GM23338 (cell line): ENCODE measurements at regions not wholly inside any gene's neighbourhood (a gene's known extent, or its start where the extent isn't known, plus 50 kb on each side); places are given as distances from the start of the nearest gene placed in this dataset.

ENCODE experiments used
- ATAC-seq: fragments of 200-7000 bp; cut with Tn5 transposase; 3 replicates; pipeline ENCODE4 v1.9.1; 2020
- DNase-seq: peaks from one replicate; pipeline ENCODE4 v3.0.0-alpha.2; 2015; ENCODE audit warnings: low spot score
- H2AFZ ChIP-seq: fragments of 200-600 bp; sonication (generic); 2 replicates; pipeline ENCODE4 v1.8.0; 2016; ENCODE audit warnings: antibody characterized with exemption, mild to moderate bottlenecking, moderate library complexity
- H3F3A ChIP-seq: fragments of 200-600 bp; sonication (generic); replicated peaks from 2 replicates; pipeline ENCODE4 v1.8.0; 2017; ENCODE audit warnings: antibody characterized with exemption, mixed run types, low read depth
- H3K27ac ChIP-seq: fragments of 200-600 bp; sonication (generic); 2 replicates; pipeline ENCODE4 v1.6.1; 2016; ENCODE audit warnings: low read depth
- H3K27me3 ChIP-seq: fragments of 200-600 bp; sonication (generic); 2 replicates; pipeline ENCODE4 v1.8.0; 2016; ENCODE audit warnings: mild to moderate bottlenecking, mixed run types, moderate library complexity; ENCODE audit not compliant: insufficient read depth
- H3K36me3 ChIP-seq: fragments of 200-600 bp; sonication (generic); 2 replicates; pipeline ENCODE4 v1.8.0; 2016; ENCODE audit warnings: mild to moderate bottlenecking; ENCODE audit not compliant: insufficient read depth
- H3K4me1 ChIP-seq: fragments of 200-600 bp; sonication (generic); 2 replicates; pipeline ENCODE4 v1.8.0; 2016; ENCODE audit warnings: mild to moderate bottlenecking, moderate library complexity; ENCODE audit not compliant: insufficient read depth
- H3K4me2 ChIP-seq: fragments of 200-600 bp; sonication (generic); 2 replicates; pipeline ENCODE4 v1.7.1; 2017; ENCODE audit warnings: mixed run types
- H3K4me3 ChIP-seq: fragments of 200-600 bp; sonication (generic); 2 replicates; pipeline ENCODE4 v1.6.1; 2016; ENCODE audit warnings: mixed run types
- H3K79me2 ChIP-seq: fragments of 200-600 bp; sonication (generic); replicated peaks from 2 replicates; pipeline ENCODE4 v1.8.0; 2017; ENCODE audit warnings: mild to moderate bottlenecking; ENCODE audit not compliant: insufficient read depth
- H3K9me2 ChIP-seq: fragments of 200-600 bp; sonication (generic); 2 replicates; pipeline ENCODE4 v1.8.0; 2017; ENCODE audit not compliant: insufficient read depth
- H4K20me1 ChIP-seq: fragments of 200-600 bp; sonication (generic); replicated peaks from 2 replicates; pipeline ENCODE4 v1.8.0; 2017; ENCODE audit warnings: mild to moderate bottlenecking; ENCODE audit not compliant: insufficient read depth
- H3K27ac Mint-ChIP-seq: 2 replicates; pipeline ENCODE4 v1.8.0; 2020; ENCODE audit warnings: inconsistent platforms, mild to moderate bottlenecking, moderate library complexity, mixed read lengths
- H3K27me3 Mint-ChIP-seq: 3 replicates; pipeline ENCODE4 v1.8.0; 2022; ENCODE audit warnings: low read depth, mild to moderate bottlenecking, moderate library complexity, mixed read lengths, inconsistent platforms; ENCODE audit not compliant: insufficient read depth, poor library complexity
- H3K36me3 Mint-ChIP-seq: 3 replicates; pipeline ENCODE4 v1.8.0; 2021; ENCODE audit warnings: low read depth, mild to moderate bottlenecking, inconsistent platforms, moderate library complexity, mixed read lengths
- H3K4me1 Mint-ChIP-seq: 3 replicates; pipeline ENCODE4 v1.8.0; 2020; ENCODE audit warnings: mild to moderate bottlenecking, inconsistent platforms, mixed read lengths
- H3K4me3 Mint-ChIP-seq: 3 replicates; pipeline ENCODE4 v1.8.0; 2021; ENCODE audit warnings: moderate library complexity, mild to moderate bottlenecking, inconsistent platforms, mixed read lengths
- H3K9me3 Mint-ChIP-seq: 3 replicates; pipeline ENCODE4 v1.8.0; 2020; ENCODE audit warnings: moderate library complexity, mild to moderate bottlenecking, inconsistent platforms, mixed read lengths
- CREB1 ChIP-seq: fragments of 250-450 bp; sonication (Bioruptor Pico); IDR thresholded peaks from 2 replicates; pipeline ENCODE4 v1.5.0; 2020; ENCODE audit warnings: low read depth, mild to moderate bottlenecking, moderate library complexity
- EZH2 ChIP-seq: fragments of 200-600 bp; sonication (generic); IDR thresholded peaks from one replicate; pipeline ENCODE4 v1.8.0; 2017; ENCODE audit warnings: antibody characterized with exemption, mild to moderate bottlenecking, low read depth; ENCODE audit not compliant: unreplicated experiment
- JUNB ChIP-seq: IDR thresholded peaks from one replicate; pipeline ENCODE4 v1.6.1; 2016; ENCODE audit warnings: antibody characterized with exemption; ENCODE audit not compliant: unreplicated experiment
- NANOG ChIP-seq: IDR thresholded peaks from 2 replicates; pipeline ENCODE4 v1.6.1; 2016; ENCODE audit warnings: antibody characterized with exemption, borderline replicate concordance
- POLR2AphosphoS5 ChIP-seq: IDR thresholded peaks from 2 replicates; pipeline ENCODE4 v1.6.1; 2016; ENCODE audit warnings: antibody characterized with exemption, low read depth
- STAT1 ChIP-seq: IDR thresholded peaks from one replicate; pipeline ENCODE4 v1.6.1; 2016; ENCODE audit warnings: antibody characterized with exemption; ENCODE audit not compliant: unreplicated experiment
- ZNF114 ChIP-seq: fragments of 250-450 bp; sonication (Bioruptor Pico); IDR thresholded peaks from 2 replicates; pipeline ENCODE4 v1.5.0; 2020; ENCODE audit warnings: mild to moderate bottlenecking, moderate library complexity
- ZNF331 ChIP-seq: fragments of 250-450 bp; sonication (Bioruptor Pico); IDR thresholded peaks from 2 replicates; pipeline ENCODE4 v1.5.0; 2020; ENCODE audit warnings: low read depth, mild to moderate bottlenecking, moderate library complexity
- TF ChIP-seq, protein P1 (sequence below): IDR thresholded peaks from one replicate; pipeline ENCODE4 v1.6.1; 2018; ENCODE audit warnings: antibody characterized with exemption; ENCODE audit not compliant: unreplicated experiment
- TF ChIP-seq, protein P2 (sequence below), 2 experiments: fragments of 200-600 bp in 1 of 2; sonication (generic) in 1 of 2; conservative IDR thresholded peaks; 2 replicates each; pipeline versions ENCODE4 v1.5.1 to v1.6.1; 2016 to 2017; ENCODE audit warnings: antibody characterized with exemption in 2 of 2, low read depth in 2 of 2, mild to moderate bottlenecking in 2 of 2, moderate library complexity in 1 of 2
- TF ChIP-seq, protein P3 (sequence below): IDR thresholded peaks from 2 replicates; pipeline ENCODE4 v1.6.1; 2016; ENCODE audit warnings: antibody characterized with exemption

DNA sequence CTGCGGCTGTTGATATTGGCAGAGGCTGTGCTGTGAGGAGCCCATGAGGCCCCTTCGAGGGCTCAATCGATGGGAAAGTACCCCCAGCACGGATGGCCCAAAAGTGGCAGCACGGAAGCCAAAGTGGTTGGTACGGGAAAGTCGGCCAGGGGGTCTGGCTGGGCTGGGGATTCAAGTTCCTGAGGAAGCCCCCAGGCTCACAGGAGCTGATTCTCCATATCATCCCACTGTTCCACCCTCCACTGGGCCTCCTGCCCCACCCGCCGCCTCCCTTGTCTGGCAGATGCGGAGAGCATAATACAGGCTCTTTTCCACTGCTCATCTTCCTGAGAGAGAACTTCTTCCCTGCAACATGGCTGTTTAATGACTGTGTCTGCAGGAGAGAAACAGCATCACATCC lies 217.8 kb upstream of the CST7 start:
- no peak for TF ChIP-seq CREB1
- Mint-ChIP-seq H3K27ac (no peak overlapping the region), H3K4me3 (no peak overlapping the region), H3K4me1 (peaks cover 12% of the 10 kb centered on the region), H3K9me3 (no peaks in the 10 kb centered on the region; the same call in 2 of the 3 replicates), H3K36me3 (no peaks in the 10 kb centered on the region), H3K27me3 (peaks cover 6% of the 10 kb centered on the region)
- ATAC-seq (no peak), DNase-seq (no peak)
- Histone ChIP-seq H3F3A (no peaks in the 10 kb centered on the region), H3K27ac (no peak overlapping the region), H2AFZ (no peak overlapping the region), H3K27me3 (no peaks in the 10 kb centered on the region), H3K79me2 (no peaks in the 10 kb centered on the region), H3K9me2 (no peaks in the 10 kb centered on the region), H3K4me1 (peaks cover 6% of the 10 kb centered on the region; the same call in 1 of the 2 replicates), H3K4me2 (no peak overlapping the region), H3K36me3 (no peaks in the 10 kb centered on the region), H4K20me1 (no peaks in the 10 kb centered on the region), H3K4me3 (no peak overlapping the region)

DNA sequence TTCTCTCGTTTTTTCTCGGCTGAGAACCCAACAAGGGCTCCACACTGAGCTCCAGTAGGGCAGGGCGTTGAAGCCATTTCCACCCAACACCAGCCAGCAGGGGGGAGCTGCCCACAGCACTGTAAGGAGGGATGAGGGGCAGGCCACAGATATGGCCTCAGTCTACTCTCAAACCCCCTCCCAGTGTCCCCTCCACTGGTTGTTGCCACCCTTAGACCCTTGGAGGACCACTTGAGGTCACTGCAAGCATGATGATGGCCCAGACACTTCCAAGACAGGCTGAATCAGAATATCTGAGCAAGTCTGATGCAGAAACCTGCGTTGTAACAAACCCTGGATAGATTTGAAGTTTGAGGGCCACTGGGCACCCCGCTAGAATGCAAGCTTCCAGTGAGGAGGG lies 217.0 kb upstream of the CST7 start:
- Histone ChIP-seq H2AFZ (no peak overlapping the region), H3F3A (no peaks in the 10 kb centered on the region), H3K4me2 (no peak overlapping the region), H3K27me3 (no peaks in the 10 kb centered on the region), H4K20me1 (no peaks in the 10 kb centered on the region), H3K79me2 (no peaks in the 10 kb centered on the region), H3K36me3 (no peaks in the 10 kb centered on the region), H3K4me1 (peaks cover 6% of the 10 kb centered on the region; the same call in 1 of the 2 replicates), H3K27ac (no peak overlapping the region), H3K9me2 (no peaks in the 10 kb centered on the region), H3K4me3 (no peak overlapping the region)
- Mint-ChIP-seq H3K36me3 (no peaks in the 10 kb centered on the region), H3K4me3 (no peak overlapping the region), H3K9me3 (no peaks in the 10 kb centered on the region; the same call in 2 of the 3 replicates), H3K27ac (no peak overlapping the region), H3K27me3 (peaks cover 6% of the 10 kb centered on the region), H3K4me1 (peaks cover 14% of the 10 kb centered on the region)
- ATAC-seq (no peak), DNase-seq (no peak)
- TF ChIP-seq NANOG (no peak), ZNF331 (CRISPR knock-in tag) (no peak), ZNF114 (no peak), JUNB (no peak), STAT1 (no peak), CREB1 (no peak), POLR2AphosphoS5 (no peak), EZH2 (no peak)
- TF ChIP-seq, protein P1, sequence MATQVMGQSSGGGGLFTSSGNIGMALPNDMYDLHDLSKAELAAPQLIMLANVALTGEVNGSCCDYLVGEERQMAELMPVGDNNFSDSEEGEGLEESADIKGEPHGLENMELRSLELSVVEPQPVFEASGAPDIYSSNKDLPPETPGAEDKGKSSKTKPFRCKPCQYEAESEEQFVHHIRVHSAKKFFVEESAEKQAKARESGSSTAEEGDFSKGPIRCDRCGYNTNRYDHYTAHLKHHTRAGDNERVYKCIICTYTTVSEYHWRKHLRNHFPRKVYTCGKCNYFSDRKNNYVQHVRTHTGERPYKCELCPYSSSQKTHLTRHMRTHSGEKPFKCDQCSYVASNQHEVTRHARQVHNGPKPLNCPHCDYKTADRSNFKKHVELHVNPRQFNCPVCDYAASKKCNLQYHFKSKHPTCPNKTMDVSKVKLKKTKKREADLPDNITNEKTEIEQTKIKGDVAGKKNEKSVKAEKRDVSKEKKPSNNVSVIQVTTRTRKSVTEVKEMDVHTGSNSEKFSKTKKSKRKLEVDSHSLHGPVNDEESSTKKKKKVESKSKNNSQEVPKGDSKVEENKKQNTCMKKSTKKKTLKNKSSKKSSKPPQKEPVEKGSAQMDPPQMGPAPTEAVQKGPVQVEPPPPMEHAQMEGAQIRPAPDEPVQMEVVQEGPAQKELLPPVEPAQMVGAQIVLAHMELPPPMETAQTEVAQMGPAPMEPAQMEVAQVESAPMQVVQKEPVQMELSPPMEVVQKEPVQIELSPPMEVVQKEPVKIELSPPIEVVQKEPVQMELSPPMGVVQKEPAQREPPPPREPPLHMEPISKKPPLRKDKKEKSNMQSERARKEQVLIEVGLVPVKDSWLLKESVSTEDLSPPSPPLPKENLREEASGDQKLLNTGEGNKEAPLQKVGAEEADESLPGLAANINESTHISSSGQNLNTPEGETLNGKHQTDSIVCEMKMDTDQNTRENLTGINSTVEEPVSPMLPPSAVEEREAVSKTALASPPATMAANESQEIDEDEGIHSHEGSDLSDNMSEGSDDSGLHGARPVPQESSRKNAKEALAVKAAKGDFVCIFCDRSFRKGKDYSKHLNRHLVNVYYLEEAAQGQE, result no peak
- TF ChIP-seq, protein P2, sequence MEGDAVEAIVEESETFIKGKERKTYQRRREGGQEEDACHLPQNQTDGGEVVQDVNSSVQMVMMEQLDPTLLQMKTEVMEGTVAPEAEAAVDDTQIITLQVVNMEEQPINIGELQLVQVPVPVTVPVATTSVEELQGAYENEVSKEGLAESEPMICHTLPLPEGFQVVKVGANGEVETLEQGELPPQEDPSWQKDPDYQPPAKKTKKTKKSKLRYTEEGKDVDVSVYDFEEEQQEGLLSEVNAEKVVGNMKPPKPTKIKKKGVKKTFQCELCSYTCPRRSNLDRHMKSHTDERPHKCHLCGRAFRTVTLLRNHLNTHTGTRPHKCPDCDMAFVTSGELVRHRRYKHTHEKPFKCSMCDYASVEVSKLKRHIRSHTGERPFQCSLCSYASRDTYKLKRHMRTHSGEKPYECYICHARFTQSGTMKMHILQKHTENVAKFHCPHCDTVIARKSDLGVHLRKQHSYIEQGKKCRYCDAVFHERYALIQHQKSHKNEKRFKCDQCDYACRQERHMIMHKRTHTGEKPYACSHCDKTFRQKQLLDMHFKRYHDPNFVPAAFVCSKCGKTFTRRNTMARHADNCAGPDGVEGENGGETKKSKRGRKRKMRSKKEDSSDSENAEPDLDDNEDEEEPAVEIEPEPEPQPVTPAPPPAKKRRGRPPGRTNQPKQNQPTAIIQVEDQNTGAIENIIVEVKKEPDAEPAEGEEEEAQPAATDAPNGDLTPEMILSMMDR (conservative IDR thresholded peaks at IDR 0.05; ENCODE audit: low read depth in 2 of 2), result no peak
- TF ChIP-seq, protein P3, sequence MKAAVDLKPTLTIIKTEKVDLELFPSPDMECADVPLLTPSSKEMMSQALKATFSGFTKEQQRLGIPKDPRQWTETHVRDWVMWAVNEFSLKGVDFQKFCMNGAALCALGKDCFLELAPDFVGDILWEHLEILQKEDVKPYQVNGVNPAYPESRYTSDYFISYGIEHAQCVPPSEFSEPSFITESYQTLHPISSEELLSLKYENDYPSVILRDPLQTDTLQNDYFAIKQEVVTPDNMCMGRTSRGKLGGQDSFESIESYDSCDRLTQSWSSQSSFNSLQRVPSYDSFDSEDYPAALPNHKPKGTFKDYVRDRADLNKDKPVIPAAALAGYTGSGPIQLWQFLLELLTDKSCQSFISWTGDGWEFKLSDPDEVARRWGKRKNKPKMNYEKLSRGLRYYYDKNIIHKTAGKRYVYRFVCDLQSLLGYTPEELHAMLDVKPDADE, result no peak
